HUDEP-2 (cell line): ENCODE measurements at regions not wholly inside any gene's neighbourhood (a gene's known extent, or its start where the extent isn't known, plus 50 kb on each side); places are given as distances from the start of the nearest gene placed in this dataset.

Experiments used
- DNase-seq, 76 experiments: peaks; one replicate each; lab custom pipeline; 2025; ENCODE audit not compliant: unreplicated experiment in 76 of 76; lab: John Stamatoyannopoulos, UW

GRCh38 chr7:41313171-41313570 lies 389.7 kb downstream of the INHBA start:
- DNase-seq = no peak

GRCh38 chr7:41312235-41312634 lies 390.7 kb downstream of the INHBA start:
- no peak for DNase-seq

GRCh38 chr7:41311301-41311700 lies 391.6 kb downstream of the INHBA start:
- no peak for DNase-seq

GRCh38 chr7:41306486-41306885 lies 396.4 kb downstream of the INHBA start:
- no peak for DNase-seq

- no peak for DNase-seq
Observed at GRCh38 chr7:41305001-41305400, 397.9 kb downstream of the INHBA start.

GRCh38 chr7:41303709-41304108 lies 399.2 kb downstream of the INHBA start:
- DNase-seq = no peak

GRCh38 chr7:41298409-41298808 lies 404.5 kb downstream of the INHBA start:
- DNase-seq = no peak

GRCh38 chr7:41297166-41297565 lies 405.7 kb downstream of the INHBA start:
- no peak for DNase-seq

GRCh38 chr7:41295455-41295815 lies 407.5 kb downstream of the INHBA start:
- no peak for DNase-seq

- DNase-seq = no peak
Observed at GRCh38 chr7:41294556-41295454, 408.1 kb downstream of the INHBA start.

- no peak for DNase-seq
Observed at GRCh38 chr7:41292487-41292886, 410.4 kb downstream of the INHBA start.

- no peak for DNase-seq
Observed at GRCh38 chr7:41287559-41288335, 415.1 kb downstream of the INHBA start.

GRCh38 chr7:41280491-41280890 lies 422.4 kb downstream of the INHBA start:
- no peak for DNase-seq

- DNase-seq = no peak
Observed at GRCh38 chr7:41277561-41277960, 425.3 kb downstream of the INHBA start.

GRCh38 chr7:41275255-41275654 lies 427.6 kb downstream of the INHBA start:
- no peak for DNase-seq

GRCh38 chr7:41274179-41274578 lies 428.7 kb downstream of the INHBA start:
- no peak for DNase-seq

GRCh38 chr7:41272664-41273063 lies 430.2 kb downstream of the INHBA start:
- no peak for DNase-seq

GRCh38 chr7:41268878-41269277 lies 434.0 kb downstream of the INHBA start:
- no peak for DNase-seq

- no peak for DNase-seq
Observed at GRCh38 chr7:41261080-41261479, 441.8 kb downstream of the INHBA start.

- no peak for DNase-seq
Observed at GRCh38 chr7:41257660-41258059, 445.2 kb downstream of the INHBA start.

GRCh38 chr7:41256186-41256945 lies 446.5 kb downstream of the INHBA start:
- no peak for DNase-seq
